Neural cell (in vitro differentiated cells): ENCODE measurements at regions not wholly inside any gene's neighbourhood (a gene's known extent, or its start where the extent isn't known, plus 50 kb on each side); places are given as distances from the start of the nearest gene placed in this dataset.

Source experiments
- EP300 ChIP-seq: fragments of 450-650 bp; conservative IDR thresholded peaks from 2 replicates; pipeline ENCODE4 v1.6.1; 2014; ENCODE audit warnings: antibody characterized with exemption, mild to moderate bottlenecking, moderate library complexity; ENCODE audit not compliant: poor library complexity, severe bottlenecking
- EZH2 ChIP-seq: fragments of 200-600, 300-800 bp; shearing (Covaris generic), sonication (generic); IDR thresholded peaks from 2 replicates; pipeline ENCODE4 v1.6.1; 2014; ENCODE audit warnings: antibody characterized with exemption, low read length, borderline replicate concordance, mild to moderate bottlenecking; ENCODE audit not compliant: insufficient read depth, poor library complexity, severe bottlenecking
- MXI1 ChIP-seq: fragments of 450-650 bp; conservative IDR thresholded peaks from 2 replicates; pipeline ENCODE4 v1.6.1; 2014; ENCODE audit warnings: antibody characterized with exemption, mild to moderate bottlenecking; ENCODE audit not compliant: poor library complexity, severe bottlenecking
- POLR2AphosphoS5 ChIP-seq: IDR thresholded peaks from 2 replicates; pipeline ENCODE4 v1.6.1; 2012
- SMC3 ChIP-seq: fragments of 450-650 bp; conservative IDR thresholded peaks from 2 replicates; pipeline ENCODE4 v1.6.1; 2014; ENCODE audit warnings: antibody characterized with exemption, mild to moderate bottlenecking, moderate library complexity; ENCODE audit not compliant: poor library complexity
- TF ChIP-seq, protein P1 (sequence below): fragments of 450-650 bp; IDR thresholded peaks from 2 replicates; pipeline ENCODE4 v1.5.1; 2014; ENCODE audit warnings: antibody characterized with exemption, mild to moderate bottlenecking, moderate library complexity; ENCODE audit not compliant: poor library complexity, severe bottlenecking
- TF ChIP-seq, protein P2 (sequence below): IDR thresholded peaks from 2 replicates; pipeline ENCODE4 v1.6.1; 2012; ENCODE audit warnings: borderline replicate concordance

DNA sequence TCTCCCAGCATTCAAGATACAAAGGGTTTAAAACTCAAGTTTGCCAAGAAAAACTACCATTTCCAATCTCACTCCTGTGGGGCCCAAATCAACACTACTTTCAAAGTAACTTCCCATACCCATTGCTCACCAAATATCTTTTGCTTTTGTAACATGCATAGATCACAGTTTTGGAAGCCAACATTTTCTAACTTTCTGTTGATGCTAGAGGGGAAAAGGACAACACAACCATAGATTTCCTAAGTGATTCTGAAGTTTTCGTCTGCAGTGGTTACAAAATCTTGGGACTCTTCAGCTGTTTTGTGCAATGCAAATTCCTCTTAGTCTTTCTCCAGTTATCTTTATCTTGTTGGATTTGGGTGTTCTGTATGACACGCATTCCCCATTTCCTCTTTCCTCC, 94.1 kb upstream of the PAPPA start:
- TF ChIP-seq, protein P1, sequence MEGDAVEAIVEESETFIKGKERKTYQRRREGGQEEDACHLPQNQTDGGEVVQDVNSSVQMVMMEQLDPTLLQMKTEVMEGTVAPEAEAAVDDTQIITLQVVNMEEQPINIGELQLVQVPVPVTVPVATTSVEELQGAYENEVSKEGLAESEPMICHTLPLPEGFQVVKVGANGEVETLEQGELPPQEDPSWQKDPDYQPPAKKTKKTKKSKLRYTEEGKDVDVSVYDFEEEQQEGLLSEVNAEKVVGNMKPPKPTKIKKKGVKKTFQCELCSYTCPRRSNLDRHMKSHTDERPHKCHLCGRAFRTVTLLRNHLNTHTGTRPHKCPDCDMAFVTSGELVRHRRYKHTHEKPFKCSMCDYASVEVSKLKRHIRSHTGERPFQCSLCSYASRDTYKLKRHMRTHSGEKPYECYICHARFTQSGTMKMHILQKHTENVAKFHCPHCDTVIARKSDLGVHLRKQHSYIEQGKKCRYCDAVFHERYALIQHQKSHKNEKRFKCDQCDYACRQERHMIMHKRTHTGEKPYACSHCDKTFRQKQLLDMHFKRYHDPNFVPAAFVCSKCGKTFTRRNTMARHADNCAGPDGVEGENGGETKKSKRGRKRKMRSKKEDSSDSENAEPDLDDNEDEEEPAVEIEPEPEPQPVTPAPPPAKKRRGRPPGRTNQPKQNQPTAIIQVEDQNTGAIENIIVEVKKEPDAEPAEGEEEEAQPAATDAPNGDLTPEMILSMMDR: no peak
- TF ChIP-seq EP300 (no peak), POLR2AphosphoS5 (no peak), SMC3 (no peak), EZH2 (no peak), MXI1 (no peak)
- TF ChIP-seq, protein P2, sequence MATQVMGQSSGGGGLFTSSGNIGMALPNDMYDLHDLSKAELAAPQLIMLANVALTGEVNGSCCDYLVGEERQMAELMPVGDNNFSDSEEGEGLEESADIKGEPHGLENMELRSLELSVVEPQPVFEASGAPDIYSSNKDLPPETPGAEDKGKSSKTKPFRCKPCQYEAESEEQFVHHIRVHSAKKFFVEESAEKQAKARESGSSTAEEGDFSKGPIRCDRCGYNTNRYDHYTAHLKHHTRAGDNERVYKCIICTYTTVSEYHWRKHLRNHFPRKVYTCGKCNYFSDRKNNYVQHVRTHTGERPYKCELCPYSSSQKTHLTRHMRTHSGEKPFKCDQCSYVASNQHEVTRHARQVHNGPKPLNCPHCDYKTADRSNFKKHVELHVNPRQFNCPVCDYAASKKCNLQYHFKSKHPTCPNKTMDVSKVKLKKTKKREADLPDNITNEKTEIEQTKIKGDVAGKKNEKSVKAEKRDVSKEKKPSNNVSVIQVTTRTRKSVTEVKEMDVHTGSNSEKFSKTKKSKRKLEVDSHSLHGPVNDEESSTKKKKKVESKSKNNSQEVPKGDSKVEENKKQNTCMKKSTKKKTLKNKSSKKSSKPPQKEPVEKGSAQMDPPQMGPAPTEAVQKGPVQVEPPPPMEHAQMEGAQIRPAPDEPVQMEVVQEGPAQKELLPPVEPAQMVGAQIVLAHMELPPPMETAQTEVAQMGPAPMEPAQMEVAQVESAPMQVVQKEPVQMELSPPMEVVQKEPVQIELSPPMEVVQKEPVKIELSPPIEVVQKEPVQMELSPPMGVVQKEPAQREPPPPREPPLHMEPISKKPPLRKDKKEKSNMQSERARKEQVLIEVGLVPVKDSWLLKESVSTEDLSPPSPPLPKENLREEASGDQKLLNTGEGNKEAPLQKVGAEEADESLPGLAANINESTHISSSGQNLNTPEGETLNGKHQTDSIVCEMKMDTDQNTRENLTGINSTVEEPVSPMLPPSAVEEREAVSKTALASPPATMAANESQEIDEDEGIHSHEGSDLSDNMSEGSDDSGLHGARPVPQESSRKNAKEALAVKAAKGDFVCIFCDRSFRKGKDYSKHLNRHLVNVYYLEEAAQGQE: no peak
